ENCODE measurements at regions not wholly inside any gene's neighbourhood (a gene's known extent, or its start where the extent isn't known, plus 50 kb on each side); places are given as distances from the start of the nearest gene placed in this dataset.

- TF ChIP-seq CTCF (IDR thresholded peaks at IDR 0.05; ENCODE audit: extremely low read depth in 1 of 2, insufficient read depth in 1 of 2, low read depth in 1 of 2, low read length in 2 of 2) (no peak), POLR2AphosphoS5 (IDR thresholded peaks at IDR 0.05; ENCODE audit: insufficient read depth, low read depth, low read length) (no peak), FOS (IDR thresholded peaks at IDR 0.05; ENCODE audit: borderline replicate concordance, insufficient read depth, low read length) (no peak), POLR2A (IDR thresholded peaks at IDR 0.05; ENCODE audit: low read depth, low read length) (no peak), MYC (IDR thresholded peaks at IDR 0.05; ENCODE audit: low read depth, low read length) (no peak)
- TF ChIP-seq, protein P1, sequence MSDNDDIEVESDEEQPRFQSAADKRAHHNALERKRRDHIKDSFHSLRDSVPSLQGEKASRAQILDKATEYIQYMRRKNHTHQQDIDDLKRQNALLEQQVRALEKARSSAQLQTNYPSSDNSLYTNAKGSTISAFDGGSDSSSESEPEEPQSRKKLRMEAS (IDR thresholded peaks at IDR 0.05; ENCODE audit: insufficient read depth, insufficient read length), result no peak
Measured at GRCh38 chr7:18191341-18191740, 163.7 kb upstream of the PRPS1L1 start.

All from endothelial cell of umbilical vein (primary cell).